ENCODE measurements at regions not wholly inside any gene's neighbourhood (a gene's known extent, or its start where the extent isn't known, plus 50 kb on each side); places are given as distances from the start of the nearest gene placed in this dataset.
"Not testable (repeated sequence)": the region's sequence is repeated elsewhere in the genome, so short reads cannot be mapped to it uniquely, and the experiment has no call there.

DNA sequence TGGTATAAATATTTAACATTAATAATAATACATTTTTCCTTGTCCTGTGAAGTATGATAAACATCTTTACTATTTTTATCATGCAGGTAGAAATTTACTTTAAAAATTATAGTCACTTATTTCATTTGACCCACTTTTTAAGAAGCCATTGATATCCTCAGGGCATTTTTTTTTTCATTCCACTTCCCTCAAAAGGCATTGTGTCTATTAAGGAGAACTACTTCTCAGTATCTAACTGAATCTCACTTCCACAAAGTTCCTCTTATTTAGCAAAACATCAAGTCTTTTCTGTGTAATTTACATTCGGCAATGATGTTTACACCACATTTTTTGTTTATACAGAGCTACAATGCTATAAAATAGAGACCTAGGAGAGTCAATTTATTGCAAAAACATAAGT lies 388.2 kb upstream of the AKR1E2 start:
- ATAC-seq (no peak), DNase-seq (no peak)
- Mint-ChIP-seq H3K36me3 (no peaks in the 10 kb centered on the region), H3K9me3 (ENCODE audit: low read depth) (peaks cover 2% of the 10 kb centered on the region), H3K4me3 (no peak overlapping the region), H3K27me3 (peaks cover under 1% of the 10 kb centered on the region), H3K4me1 (no peaks in the 10 kb centered on the region), H3K27ac (no peak overlapping the region)
- CTCF ChIA-PET = no interaction called here

DNA sequence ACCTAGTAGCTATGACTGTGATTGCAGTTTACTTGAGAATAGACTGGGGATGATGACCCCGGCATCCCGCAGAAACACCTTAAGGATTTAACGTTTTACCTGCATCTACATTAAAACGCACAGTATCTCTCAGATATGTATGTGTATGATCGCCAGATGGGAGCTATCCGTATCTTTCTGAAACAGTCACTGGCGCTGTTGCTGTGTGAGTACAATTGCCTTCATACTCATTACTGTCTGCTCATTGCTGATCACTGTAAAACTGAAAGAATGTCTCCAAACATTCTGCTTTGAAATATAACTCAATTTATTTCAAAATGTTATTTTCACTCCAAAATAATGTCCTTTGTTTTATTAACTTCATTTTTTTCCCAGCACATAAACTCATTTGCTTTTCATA lies 388.9 kb upstream of the AKR1E2 start:
- H3K4me3 Mint-ChIP-seq = no peak overlapping the region
- H3K9me3 Mint-ChIP-seq (ENCODE audit: low read depth) = peaks cover 2% of the 10 kb centered on the region
- CTCF ChIA-PET = no interaction called here
- peaks cover 3% of the 10 kb centered on the region for H3K27me3 Mint-ChIP-seq
- no peak overlapping the region for H3K27ac Mint-ChIP-seq
- no peaks in the 10 kb centered on the region for H3K36me3 Mint-ChIP-seq
- H3K4me1 Mint-ChIP-seq = no peaks in the 10 kb centered on the region
- ATAC-seq (no peak), DNase-seq (no peak)

GRCh38 chr10:4436103-4436502 lies 389.9 kb upstream of the AKR1E2 start:
- CTCF ChIA-PET = no interaction called here
- H3K36me3 Mint-ChIP-seq = no peaks in the 10 kb centered on the region
- DNase-seq = no peak
- no peak overlapping the region for H3K4me3 Mint-ChIP-seq
- peaks cover 3% of the 10 kb centered on the region for H3K27me3 Mint-ChIP-seq
- H3K4me1 Mint-ChIP-seq = no peaks in the 10 kb centered on the region
- ATAC-seq = no peak
- H3K27ac Mint-ChIP-seq = no peak overlapping the region
- H3K9me3 Mint-ChIP-seq (ENCODE audit: low read depth) = no peaks in the 10 kb centered on the region

- peaks cover 3% of the 10 kb centered on the region for H3K27me3 Mint-ChIP-seq
- ATAC-seq = no peak
Measured at GRCh38 chr10:4434516-4435071, 391.4 kb upstream of the AKR1E2 start.

DNA sequence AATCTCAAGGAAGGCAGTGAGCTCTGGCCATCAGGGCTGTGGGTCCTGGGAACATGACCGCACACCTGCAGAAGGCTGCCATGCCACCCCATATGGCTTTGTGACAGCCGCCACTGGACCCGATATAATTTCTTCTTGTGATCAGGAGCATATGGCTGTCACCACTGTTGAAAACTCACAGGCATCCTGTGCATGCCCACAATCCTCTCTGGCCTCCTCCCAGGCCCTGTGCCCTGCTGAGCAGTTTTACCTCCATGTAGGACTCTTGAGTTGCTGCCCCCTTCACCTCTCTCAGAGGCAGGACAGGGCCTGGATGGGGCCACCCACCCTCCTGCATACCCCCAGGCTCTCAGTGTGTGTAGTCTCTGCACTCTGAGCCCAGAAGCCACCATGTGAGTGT lies 391.9 kb upstream of the AKR1E2 start:
- no peak overlapping the region for H3K4me3 Mint-ChIP-seq
- no peak overlapping the region for H3K27ac Mint-ChIP-seq
- H3K27me3 Mint-ChIP-seq = peaks cover 3% of the 10 kb centered on the region
- CTCF ChIA-PET = no interaction called here
- H3K4me1 Mint-ChIP-seq = no peaks in the 10 kb centered on the region
- no peaks in the 10 kb centered on the region for H3K36me3 Mint-ChIP-seq
- no peaks in the 10 kb centered on the region for H3K9me3 Mint-ChIP-seq (ENCODE audit: low read depth)
- no peak for DNase-seq
- no peak for ATAC-seq

More at GRCh38 chr10:4434516-4435071, 391.4 kb upstream of the AKR1E2 start:
- no peak for DNase-seq
- H3K9me3 Mint-ChIP-seq (ENCODE audit: low read depth) = no peaks in the 10 kb centered on the region
- CTCF ChIA-PET = no interaction called here
- H3K36me3 Mint-ChIP-seq = no peaks in the 10 kb centered on the region
- H3K4me3 Mint-ChIP-seq = no peak overlapping the region
- H3K27ac Mint-ChIP-seq = no peak overlapping the region
- no peaks in the 10 kb centered on the region for H3K4me1 Mint-ChIP-seq

DNA sequence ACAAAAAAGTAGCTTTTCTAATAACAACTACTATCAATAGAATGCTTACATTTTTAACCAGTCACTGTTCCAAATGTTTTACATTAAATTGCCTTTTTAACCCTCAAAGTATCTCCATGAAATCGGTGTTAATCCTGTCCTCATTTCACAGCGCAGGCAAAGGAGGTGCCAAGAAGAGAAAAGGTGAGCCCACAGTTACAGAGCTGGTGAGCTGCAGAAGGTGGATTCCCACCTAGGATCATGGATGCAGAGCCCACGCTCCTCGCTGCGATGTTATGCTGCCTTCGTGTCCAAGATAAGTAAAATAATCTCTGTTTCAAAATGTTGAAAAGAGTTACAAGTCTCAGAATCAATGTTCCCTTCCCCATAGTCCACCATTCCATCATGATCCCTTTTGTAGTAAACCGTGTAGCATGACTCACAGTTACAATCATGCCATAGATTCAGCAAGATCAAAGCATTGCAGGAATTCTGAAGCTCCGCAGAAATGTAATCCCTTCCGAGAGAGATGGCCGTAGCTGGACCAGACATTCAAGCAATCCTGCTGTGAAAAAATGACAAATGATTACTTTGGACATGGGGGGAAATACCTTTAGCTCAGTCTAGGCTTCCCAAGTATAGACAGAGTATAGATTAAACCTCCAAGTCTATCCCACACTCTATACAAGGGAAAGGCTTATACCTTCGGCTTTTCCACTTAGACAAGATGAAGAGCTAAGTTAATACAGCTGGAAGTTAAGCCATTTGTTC lies 394.7 kb upstream of the AKR1E2 start:
- Mint-ChIP-seq H3K27me3 (peaks cover 3% of the 10 kb centered on the region), H3K4me3 (no peak overlapping the region), H3K9me3 (ENCODE audit: low read depth) (no peaks in the 10 kb centered on the region), H3K4me1 (no peaks in the 10 kb centered on the region), H3K36me3 (no peaks in the 10 kb centered on the region), H3K27ac (no peak overlapping the region)
- DNase-seq (no peak), ATAC-seq (no peak)
- CTCF ChIA-PET = no interaction called here

GRCh38 chr10:4429571-4429970 lies 396.4 kb upstream of the AKR1E2 start:
- H3K4me3 Mint-ChIP-seq = no peak overlapping the region
- peaks cover 3% of the 10 kb centered on the region for H3K27me3 Mint-ChIP-seq
- H3K9me3 Mint-ChIP-seq (ENCODE audit: low read depth) = no peaks in the 10 kb centered on the region
- ATAC-seq = no peak
- no peak for DNase-seq
- CTCF ChIA-PET = no interaction called here
- no peak overlapping the region for H3K27ac Mint-ChIP-seq
- no peaks in the 10 kb centered on the region for H3K4me1 Mint-ChIP-seq
- H3K36me3 Mint-ChIP-seq = no peaks in the 10 kb centered on the region

DNA sequence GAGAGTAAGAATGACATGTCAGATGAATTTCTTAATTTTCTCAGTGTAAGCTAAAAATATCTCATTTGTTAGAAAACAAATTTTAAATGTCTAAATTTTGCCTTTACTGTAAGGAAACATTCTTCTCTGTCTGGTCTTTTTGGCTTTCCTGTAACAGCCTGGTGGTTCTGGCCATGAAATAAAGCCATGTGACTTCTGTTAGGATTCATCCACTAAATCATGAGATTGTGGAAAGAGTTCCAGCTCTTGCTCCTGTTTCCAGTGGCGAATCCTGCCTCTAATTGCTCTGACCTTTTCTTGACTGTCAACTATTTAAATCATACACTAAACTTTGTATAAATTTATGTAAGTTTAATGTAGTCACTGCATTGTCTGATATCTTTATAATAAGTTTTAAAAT lies 398.5 kb upstream of the AKR1E2 start:
- no peaks in the 10 kb centered on the region for H3K36me3 Mint-ChIP-seq
- H3K27ac Mint-ChIP-seq = no peak overlapping the region
- H3K9me3 Mint-ChIP-seq (ENCODE audit: low read depth) = no peaks in the 10 kb centered on the region
- peaks cover 2% of the 10 kb centered on the region for H3K27me3 Mint-ChIP-seq
- no peak for DNase-seq
- H3K4me3 Mint-ChIP-seq = no peak overlapping the region
- no peak for ATAC-seq
- CTCF ChIA-PET = no interaction called here
- H3K4me1 Mint-ChIP-seq = no peaks in the 10 kb centered on the region

GRCh38 chr10:4426866-4427265 lies 399.1 kb upstream of the AKR1E2 start:
- Mint-ChIP-seq H3K27me3 (peaks cover 2% of the 10 kb centered on the region), H3K4me3 (no peak overlapping the region), H3K36me3 (no peaks in the 10 kb centered on the region), H3K4me1 (no peaks in the 10 kb centered on the region), H3K9me3 (ENCODE audit: low read depth) (no peaks in the 10 kb centered on the region), H3K27ac (no peak overlapping the region)
- ATAC-seq = no peak
- no peak for DNase-seq
- CTCF ChIA-PET = no interaction called here

DNA sequence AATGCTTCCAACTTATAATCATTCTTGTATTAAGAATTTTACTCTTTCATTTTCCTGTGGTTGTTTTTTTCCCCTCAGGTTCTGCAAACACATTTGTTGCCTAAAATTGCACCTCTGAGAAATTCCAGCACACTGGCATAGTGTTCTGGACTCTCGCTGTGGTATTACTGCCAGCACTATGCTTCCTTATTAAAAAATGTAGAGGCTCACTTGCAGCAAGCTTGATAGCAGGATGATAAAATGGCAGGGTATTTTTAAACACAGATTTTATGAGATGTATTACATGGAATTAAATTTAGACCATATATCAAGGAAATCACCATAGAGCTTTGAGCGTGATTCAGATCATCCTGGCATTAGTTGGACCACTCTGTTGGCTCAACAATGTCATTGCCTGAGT lies 416.7 kb upstream of the AKR1E2 start:
- H3K4me3 Mint-ChIP-seq = no peak overlapping the region
- DNase-seq (no peak), ATAC-seq (no peak)
- H3K4me1 Mint-ChIP-seq = peaks cover 13% of the 10 kb centered on the region
- peaks cover 5% of the 10 kb centered on the region for H3K27me3 Mint-ChIP-seq
- peaks cover 2% of the 10 kb centered on the region for H3K9me3 Mint-ChIP-seq (ENCODE audit: low read depth)
- no peaks in the 10 kb centered on the region for H3K36me3 Mint-ChIP-seq
- H3K27ac Mint-ChIP-seq = no peak overlapping the region
- CTCF ChIA-PET = no interaction called here

DNA sequence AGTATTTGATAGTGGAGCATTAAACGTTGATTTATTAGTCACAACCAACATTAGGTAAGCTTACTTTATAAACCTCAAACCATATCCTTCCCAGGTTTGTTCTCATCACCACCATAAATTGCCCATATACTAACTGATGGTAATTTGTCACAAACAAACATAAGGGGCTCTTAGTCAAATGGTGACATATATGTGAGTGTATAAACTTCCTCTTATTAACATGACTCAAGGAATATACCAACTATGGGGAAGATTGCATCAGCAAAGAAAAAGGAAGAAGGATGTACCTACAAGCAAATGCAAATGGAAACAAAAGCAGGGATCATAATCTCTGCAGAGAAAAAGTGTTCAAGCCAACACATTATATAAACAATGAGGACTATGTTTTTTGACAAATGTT lies 418.2 kb upstream of the AKR1E2 start:
- peaks cover 13% of the 10 kb centered on the region for H3K4me1 Mint-ChIP-seq
- no peaks in the 10 kb centered on the region for H3K36me3 Mint-ChIP-seq
- peaks cover 5% of the 10 kb centered on the region for H3K27me3 Mint-ChIP-seq
- ATAC-seq (no peak), DNase-seq (no peak)
- CTCF ChIA-PET = interaction anchor here (0.8 kb wide), 1 partner anchor 10 kb away, joined by 3 read pairs; no protein-coding TSS in a partner anchor
- peaks cover 2% of the 10 kb centered on the region for H3K9me3 Mint-ChIP-seq (ENCODE audit: low read depth)
- H3K27ac Mint-ChIP-seq = no peak overlapping the region
- H3K4me3 Mint-ChIP-seq = no peak overlapping the region

DNA sequence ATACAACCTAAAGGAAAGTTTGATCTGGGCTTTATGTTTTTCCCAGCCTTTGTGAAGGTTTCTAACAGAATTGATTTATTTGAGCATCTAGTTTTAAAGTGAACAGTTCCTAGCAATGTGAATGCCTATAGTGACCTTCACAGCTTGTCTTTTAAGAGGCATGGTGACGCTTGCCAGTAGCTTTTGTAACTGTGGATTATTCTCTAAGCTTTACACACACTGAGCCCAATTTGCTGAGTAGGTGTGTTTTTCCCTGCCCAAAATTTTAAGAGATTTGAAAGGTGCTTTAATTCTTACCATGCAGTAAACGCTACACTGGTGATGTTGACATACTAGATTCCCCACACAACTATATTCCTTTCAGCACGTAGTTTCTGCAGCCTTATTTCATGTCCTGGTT lies 420.2 kb upstream of the AKR1E2 start:
- Mint-ChIP-seq H3K27me3 (peaks cover 3% of the 10 kb centered on the region), H3K9me3 (ENCODE audit: low read depth) (peaks cover 2% of the 10 kb centered on the region), H3K36me3 (no peaks in the 10 kb centered on the region), H3K4me3 (no peak overlapping the region), H3K4me1 (peaks cover 13% of the 10 kb centered on the region), H3K27ac (no peak overlapping the region)
- CTCF ChIA-PET = no interaction called here
- ATAC-seq (no peak), DNase-seq (no peak)

DNA sequence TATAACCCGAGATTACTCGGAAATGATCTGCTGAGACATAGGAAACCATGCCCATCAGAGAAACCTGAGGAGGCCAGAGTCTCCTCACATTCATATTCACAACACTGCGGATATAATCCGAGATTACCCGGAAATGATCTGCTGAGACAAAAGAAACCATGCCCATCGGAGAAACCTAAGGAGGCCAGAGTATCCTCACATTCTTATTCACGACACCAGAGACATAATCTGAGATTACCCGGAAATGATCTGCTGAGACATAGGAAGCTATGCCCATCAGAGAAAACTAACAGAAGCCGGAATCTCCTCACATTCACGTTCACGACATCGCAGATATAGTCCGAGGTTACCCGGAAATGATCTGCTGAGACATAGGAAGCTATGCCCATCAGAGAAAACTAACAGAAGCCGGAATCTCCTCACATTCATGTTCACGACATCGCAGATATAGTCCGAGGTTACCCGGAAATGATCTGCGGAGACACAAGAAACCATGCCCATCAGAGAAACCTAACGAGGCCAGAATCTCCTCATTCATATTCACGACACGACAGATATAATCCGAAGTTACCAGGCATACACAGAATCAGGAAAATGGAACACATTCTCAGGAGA lies 422.3 kb upstream of the AKR1E2 start:
- Mint-ChIP-seq H3K9me3 (ENCODE audit: low read depth) (no peaks in the 10 kb centered on the region), H3K4me1 (peaks cover 11% of the 10 kb centered on the region), H3K4me3 (no peak overlapping the region), H3K36me3 (no peaks in the 10 kb centered on the region), H3K27ac (no peak overlapping the region), H3K27me3 (peaks cover 3% of the 10 kb centered on the region)
- CTCF ChIA-PET = no interaction called here
- ATAC-seq (no peak), DNase-seq (no peak)

- H3K36me3 Mint-ChIP-seq; DNase-seq; CTCF ChIA-PET; H3K9me3 Mint-ChIP-seq (ENCODE audit: low read depth); ATAC-seq; H3K4me3 Mint-ChIP-seq; H3K27ac Mint-ChIP-seq; H3K27me3 Mint-ChIP-seq; H3K4me1 Mint-ChIP-seq: not testable (repeated sequence)
Measured at GRCh38 chr10:4401080-4401479, 424.9 kb upstream of the AKR1E2 start.
